Tibial nerve (tissue), 4 donors: ENCODE measurements at regions not wholly inside any gene's neighbourhood (a gene's known extent, or its start where the extent isn't known, plus 50 kb on each side); places are given as distances from the start of the nearest gene placed in this dataset.

ENCODE experiments used
- EP300 ChIP-seq, 2 donors: sonication (generic); formaldehyde crosslinking; IDR thresholded peaks; one replicate each; pipeline ENCODE4 v1.6.1; 2017; ENCODE audit warnings: antibody characterized with exemption in 2 of 2, mild to moderate bottlenecking in 1 of 2
- POLR2A ChIP-seq, 2 donors: fragments of 450-650 bp; IDR thresholded peaks; one replicate each; pipeline ENCODE4 v1.6.1; 2017; ENCODE audit warnings: antibody characterized with exemption in 2 of 2, mild to moderate bottlenecking in 2 of 2, moderate library complexity in 2 of 2
- TF ChIP-seq, protein P1 (sequence below), 5 experiments: fragments of 200-600 bp in 3 of 5; fragments of 450-650 bp in 2 of 5; sonication (generic) in 3 of 5; IDR thresholded peaks; one replicate each; pipeline ENCODE4 v1.5.1; 2016 to 2019; ENCODE audit warnings: antibody characterized with exemption in 5 of 5, mild to moderate bottlenecking in 3 of 5, moderate library complexity in 2 of 5

DNA sequence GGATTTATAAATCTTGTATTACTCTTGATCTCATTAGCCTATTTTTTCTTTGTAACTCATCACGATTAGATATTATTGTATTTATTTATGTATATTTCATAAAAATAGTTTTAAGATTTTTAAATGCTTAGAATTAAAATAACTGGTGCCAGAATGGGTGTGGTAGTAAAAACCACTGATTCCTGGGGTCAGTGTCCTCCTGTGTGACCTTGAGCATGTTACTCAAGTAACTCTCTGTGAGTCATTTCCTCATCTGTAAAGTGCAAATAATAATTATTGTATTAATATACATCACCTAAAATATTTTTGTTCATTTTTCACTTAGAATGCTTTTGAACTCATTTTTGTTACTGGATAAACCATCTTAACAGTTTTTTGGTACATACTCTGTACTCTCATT, 91.3 kb upstream of the TMEM229A start:
- TF ChIP-seq, protein P1, sequence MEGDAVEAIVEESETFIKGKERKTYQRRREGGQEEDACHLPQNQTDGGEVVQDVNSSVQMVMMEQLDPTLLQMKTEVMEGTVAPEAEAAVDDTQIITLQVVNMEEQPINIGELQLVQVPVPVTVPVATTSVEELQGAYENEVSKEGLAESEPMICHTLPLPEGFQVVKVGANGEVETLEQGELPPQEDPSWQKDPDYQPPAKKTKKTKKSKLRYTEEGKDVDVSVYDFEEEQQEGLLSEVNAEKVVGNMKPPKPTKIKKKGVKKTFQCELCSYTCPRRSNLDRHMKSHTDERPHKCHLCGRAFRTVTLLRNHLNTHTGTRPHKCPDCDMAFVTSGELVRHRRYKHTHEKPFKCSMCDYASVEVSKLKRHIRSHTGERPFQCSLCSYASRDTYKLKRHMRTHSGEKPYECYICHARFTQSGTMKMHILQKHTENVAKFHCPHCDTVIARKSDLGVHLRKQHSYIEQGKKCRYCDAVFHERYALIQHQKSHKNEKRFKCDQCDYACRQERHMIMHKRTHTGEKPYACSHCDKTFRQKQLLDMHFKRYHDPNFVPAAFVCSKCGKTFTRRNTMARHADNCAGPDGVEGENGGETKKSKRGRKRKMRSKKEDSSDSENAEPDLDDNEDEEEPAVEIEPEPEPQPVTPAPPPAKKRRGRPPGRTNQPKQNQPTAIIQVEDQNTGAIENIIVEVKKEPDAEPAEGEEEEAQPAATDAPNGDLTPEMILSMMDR (IDR thresholded peaks at IDR 0.05): no peak
- TF ChIP-seq POLR2A (IDR thresholded peaks at IDR 0.05): no peak
- no peak for TF ChIP-seq EP300 (IDR thresholded peaks at IDR 0.05)
